HepG2 (cell line): ENCODE measurements at regions not wholly inside any gene's neighbourhood (a gene's known extent, or its start where the extent isn't known, plus 50 kb on each side); places are given as distances from the start of the nearest gene placed in this dataset.

Experiments used
- ATAC-seq: fragments of 200-7000 bp; cut with Tn5 transposase; 3 replicates; pipeline ENCODE4 v1.9.1; 2020; ENCODE audit warnings: mild to moderate bottlenecking, moderate library complexity
- BruUV-seq: library from RNA; stranded (reverse); fragments of 400-500 nt; replicated peaks from 2 replicates; lab custom pipeline; 2021; lab: Mats Ljungman, UMichigan
- CTCF ChIA-PET: fragments of 300-600 bp; formaldehyde crosslinking; extraction: SDS; loops from one replicate; lab custom pipeline; 2021; ENCODE audit warnings: low total read pairs, inconsistent platforms, low intra/inter-chr PET ratio; lab: Yijun Ruan, JAX
- POLR2A ChIA-PET: fragments of 350-600 bp; sonication (Branson Sonifier 250); formaldehyde crosslinking; loops from one replicate; lab custom pipeline; 2020; ENCODE audit warnings: antibody characterized with exemption, inconsistent platforms; lab: Yijun Ruan, JAX
- DNase-seq: peaks from one replicate; pipeline ENCODE4 v3.0.0-alpha.2; 2015; ENCODE audit warnings: low spot score
- FAIRE-seq: peaks from 3 replicates; lab custom pipeline; 2011; peaks lifted over from hg19 to GRCh38; lab: Jason Lieb, UNC
- H2AFZ ChIP-seq: one replicate; pipeline ENCODE4 v1.6.1; 2011; ENCODE audit warnings: low read length, inconsistent platforms
- H3K27ac ChIP-seq: fragments of 300-600 bp; 3 replicates; pipeline ENCODE4 v1.8.0; 2011; ENCODE audit warnings: mixed run types, mild to moderate bottlenecking, mixed read lengths, low read length, inconsistent platforms; ENCODE audit not compliant: insufficient read depth; ENCODE audit errors: extremely low read length
- H3K27me3 ChIP-seq, 2 experiments: fragments of 200-600 bp in 1 of 2; 2 replicates in 1 of 2; 3 replicates in 1 of 2; pipeline versions ENCODE4 v1.6.0 to v1.8.0; 2011; ENCODE audit warnings: low read length in 2 of 2, mild to moderate bottlenecking in 2 of 2, moderate library complexity in 2 of 2, inconsistent platforms in 1 of 2; ENCODE audit not compliant: insufficient read depth in 2 of 2, control insufficient read depth in 1 of 2
- H3K36me3 ChIP-seq, 2 experiments: fragments of 200-600 bp in 1 of 2; replicated peaks in 1 of 2; 2 replicates in 1 of 2; 3 replicates in 1 of 2; pipeline versions ENCODE4 v1.5.1 to v1.8.0; 2011; ENCODE audit warnings: low read length in 2 of 2, inconsistent platforms in 1 of 2; ENCODE audit not compliant: insufficient read depth in 2 of 2, control insufficient read depth in 1 of 2
- H3K4me1 ChIP-seq: 2 replicates; pipeline ENCODE4 v1.5.1; 2012; ENCODE audit warnings: low read length, inconsistent platforms; ENCODE audit not compliant: insufficient read depth
- H3K4me2 ChIP-seq: 2 replicates; pipeline ENCODE4 v1.6.0; 2011; ENCODE audit warnings: low read depth, low read length, inconsistent platforms
- H3K4me3 ChIP-seq, 3 experiments: fragments of 200-600 bp in 1 of 3; sonication (generic), shearing (Covaris generic) in 1 of 3; replicated peaks in 1 of 3; 2 replicates each; pipeline ENCODE4 v1.5.1; 2011 to 2016; ENCODE audit warnings: low read length in 3 of 3, inconsistent platforms in 2 of 3, low read depth in 2 of 3, mild to moderate bottlenecking in 2 of 3, control low read depth in 1 of 3, mixed read lengths in 1 of 3; ENCODE audit not compliant: insufficient read depth in 1 of 3
- H3K79me2 ChIP-seq: one replicate; pipeline ENCODE4 v1.6.1; 2011; ENCODE audit warnings: low read length, inconsistent platforms; ENCODE audit not compliant: insufficient read depth
- H3K9ac ChIP-seq: 2 replicates; pipeline ENCODE4 v1.6.0; 2011; ENCODE audit warnings: mild to moderate bottlenecking, low read depth, low read length, inconsistent platforms; ENCODE audit not compliant: insufficient read depth
- H3K9me3 ChIP-seq: 2 replicates; pipeline ENCODE4 v1.5.1; 2012; ENCODE audit warnings: mild to moderate bottlenecking, low read length
- H4K20me1 ChIP-seq: 2 replicates; pipeline ENCODE4 v1.6.0; 2011; ENCODE audit warnings: inconsistent platforms, mild to moderate bottlenecking, low read length, moderate library complexity; ENCODE audit not compliant: insufficient read depth
- KLF11 ChIP-seq: IDR thresholded peaks from 2 replicates; pipeline ENCODE4 v1.6.1; 2016; ENCODE audit warnings: missing compliant biosample characterization
- KLF12 ChIP-seq: sonication (generic); formaldehyde crosslinking; IDR thresholded peaks from 2 replicates; pipeline ENCODE4 v1.4.0; 2020; ENCODE audit warnings: missing genetic modification reagents, borderline replicate concordance
- KLF9 ChIP-seq: IDR thresholded peaks from 2 replicates; pipeline ENCODE4 v1.6.1; 2016; ENCODE audit warnings: low read depth
- KMT2A ChIP-seq: sonication (generic); formaldehyde crosslinking; IDR thresholded peaks from 2 replicates; pipeline ENCODE4 v1.4.0; 2020; ENCODE audit warnings: missing genetic modification reagents
- LCORL ChIP-seq, 2 experiments: fragments of 450-650 bp in 1 of 2; sonication (generic) in 1 of 2; formaldehyde crosslinking in 1 of 2; IDR thresholded peaks; 2 replicates each; pipeline versions ENCODE4 v1.5.0 to v1.6.1; 2017 to 2020; ENCODE audit warnings: antibody characterized with exemption in 1 of 2, missing genetic modification reagents in 1 of 2
- NFE2 ChIP-seq: sonication (generic); formaldehyde crosslinking; IDR thresholded peaks from 2 replicates; pipeline ENCODE4 v1.4.0; 2020; ENCODE audit warnings: missing genetic modification reagents
- POLR2A ChIP-seq, 2 experiments: IDR thresholded peaks; 2 replicates each; pipeline ENCODE4 v1.6.1; 2011; ENCODE audit warnings: low read depth in 2 of 2, low read length in 2 of 2, mild to moderate bottlenecking in 1 of 2, moderate library complexity in 1 of 2; ENCODE audit not compliant: insufficient read depth in 1 of 2
- RELA ChIP-seq: sonication (generic); formaldehyde crosslinking; IDR thresholded peaks from 2 replicates; pipeline ENCODE4 v1.4.0; 2020; ENCODE audit warnings: missing genetic modification reagents
- SMYD3 ChIP-seq: sonication (generic); formaldehyde crosslinking; IDR thresholded peaks from 2 replicates; pipeline ENCODE4 v1.8.1; 2023; ENCODE audit warnings: mild to moderate bottlenecking, missing genetic modification reagents
- YEATS2 ChIP-seq: sonication (generic); formaldehyde crosslinking; IDR thresholded peaks from 2 replicates; pipeline ENCODE4 v1.4.0; 2020; ENCODE audit warnings: missing genetic modification reagents, borderline replicate concordance
- ZC3H13 ChIP-seq: sonication (generic); formaldehyde crosslinking; IDR thresholded peaks from 2 replicates; pipeline ENCODE4 v1.8.1; 2023; ENCODE audit warnings: mild to moderate bottlenecking, missing genetic modification reagents, moderate library complexity
- ZFP90 ChIP-seq: sonication (generic); formaldehyde crosslinking; IDR thresholded peaks from 2 replicates; pipeline ENCODE4 v1.8.0; 2022; ENCODE audit warnings: missing genetic modification reagents, mild to moderate bottlenecking, inconsistent platforms, borderline replicate concordance
- ZNF143 ChIP-seq: sonication (generic); formaldehyde crosslinking; IDR thresholded peaks from 2 replicates; pipeline ENCODE4 v1.4.0; 2020; ENCODE audit warnings: missing genetic modification reagents
- ZNF280D ChIP-seq: sonication (generic); formaldehyde crosslinking; IDR thresholded peaks from 2 replicates; pipeline ENCODE4 v1.5.1; 2020; ENCODE audit warnings: mild to moderate bottlenecking, missing genetic modification reagents
- ZNF329 ChIP-seq: sonication (generic); formaldehyde crosslinking; IDR thresholded peaks from 2 replicates; pipeline ENCODE4 v1.9.0; 2021; ENCODE audit warnings: low read depth, mild to moderate bottlenecking, missing genetic modification reagents
- ZNF513 ChIP-seq: sonication (generic); formaldehyde crosslinking; conservative IDR thresholded peaks from 2 replicates; pipeline ENCODE4 v1.5.0; 2020; ENCODE audit warnings: missing genetic modification reagents
- ZNF547 ChIP-seq: sonication (generic); formaldehyde crosslinking; IDR thresholded peaks from 2 replicates; pipeline ENCODE4 v1.5.1; 2020; ENCODE audit warnings: mild to moderate bottlenecking, missing genetic modification reagents
- ZNF597 ChIP-seq: sonication (generic); formaldehyde crosslinking; IDR thresholded peaks from 2 replicates; pipeline ENCODE4 v1.5.0; 2020; ENCODE audit warnings: missing genetic modification reagents
- ZNF772 ChIP-seq: sonication (generic); formaldehyde crosslinking; IDR thresholded peaks from 2 replicates; pipeline ENCODE4 v1.5.0; 2020; ENCODE audit warnings: mild to moderate bottlenecking, missing genetic modification reagents
- ZSCAN9 ChIP-seq: IDR thresholded peaks from 2 replicates; pipeline ENCODE4 v1.6.1; 2016; ENCODE audit warnings: borderline replicate concordance
- WGBS: methylation state at CpG from one replicate; pipeline ENCODE4 v1.1.6; 2017; ENCODE audit warnings: low lambda C conversion rate; 5-methylcytosine and 5-hydroxymethylcytosine counted together
- in situ Hi-C: cut with HindIII; loops from 2 replicates; pipeline ENCODE4 v1.10.0; 2017; ENCODE audit warnings: low pct_unique_long_range_greater_than_20kb; ENCODE audit not compliant: extremely low pct_ligation_motif_present
- intact Hi-C: fragments of 100-400 bp; cut with micrococcal nuclease; formaldehyde crosslinking; loops from one replicate; pipeline ENCODE4 v1.10.0; 2022; ENCODE audit not compliant: unreplicated experiment

GRCh38 chr14:49461529-49462401 is 124.4 kb downstream of the RPS29 start (continued):
- TF ChIP-seq ZFP90 (CRISPR knock-in tag) (no peak), POLR2A (IDR thresholded peaks at IDR 0.05; ENCODE audit: insufficient read depth in 1 of 2, low read depth in 2 of 2, low read length in 2 of 2) (no peak), KLF9 (CRISPR knock-in tag) (no peak), YEATS2 (CRISPR knock-in tag) (no peak), LCORL (IDR thresholded peaks at IDR 0.05) (no peak), LCORL (CRISPR knock-in tag; IDR thresholded peaks at IDR 0.05) (no peak), NFE2 (no peak), ZNF772 (no peak)

GRCh38 chr14:49460662-49461061 is 125.5 kb downstream of the RPS29 start:
- FAIRE-seq (no peak), DNase-seq (no peak), ATAC-seq (no peak)
- Histone ChIP-seq H3K4me1 (no peaks in the 10 kb centered on the region), H4K20me1 (no peaks in the 10 kb centered on the region), H3K27ac (no peak overlapping the region), H2AFZ (no peak overlapping the region), H3K4me2 (no peak overlapping the region), H3K36me3 (no peaks in the 10 kb centered on the region), H3K79me2 (no peaks in the 10 kb centered on the region), H3K4me3 (no peak overlapping the region), H3K9ac (no peak overlapping the region), H3K9me3 (no peaks in the 10 kb centered on the region), H3K27me3 (no peaks in the 10 kb centered on the region)
- intact Hi-C loops (loop anchor here (5.0 kb wide), 1 partner anchor 92 kb away; no protein-coding TSS in a partner anchor), in situ Hi-C loops (no loop called here)
- CTCF ChIA-PET = interaction anchor here (2.6 kb wide), 1 partner anchor 37 kb away, joined by 43 read pairs; no protein-coding TSS in a partner anchor
- BruUV-seq = no TSS peak
- WGBS = 43% methylated on average over 2 of the region's 2 CpGs
- POLR2A ChIA-PET = no interaction called here
- TF ChIP-seq ZNF547 (CRISPR knock-in tag) (no peak), KMT2A (no peak), ZSCAN9 (CRISPR knock-in tag) (no peak), ZNF329 (CRISPR knock-in tag) (no peak), ZC3H13 (CRISPR knock-in tag) (no peak), ZNF143 (no peak), KLF11 (CRISPR knock-in tag) (no peak), SMYD3 (CRISPR knock-in tag) (no peak), KLF12 (no peak), ZNF597 (CRISPR knock-in tag) (no peak), ZNF513 (CRISPR knock-in tag) (no peak), RELA (CRISPR knock-in tag) (no peak), ZNF280D (CRISPR knock-in tag) (no peak)
